GM23338 (cell line): ENCODE measurements at regions not wholly inside any gene's neighbourhood (a gene's known extent, or its start where the extent isn't known, plus 50 kb on each side); places are given as distances from the start of the nearest gene placed in this dataset.

Source experiments
- ATAC-seq: fragments of 200-7000 bp; cut with Tn5 transposase; 3 replicates; pipeline ENCODE4 v1.9.1; 2020
- DNase-seq: peaks from one replicate; pipeline ENCODE4 v3.0.0-alpha.2; 2015; ENCODE audit warnings: low spot score
- H2AFZ ChIP-seq: fragments of 200-600 bp; sonication (generic); 2 replicates; pipeline ENCODE4 v1.8.0; 2016; ENCODE audit warnings: antibody characterized with exemption, mild to moderate bottlenecking, moderate library complexity
- H3F3A ChIP-seq: fragments of 200-600 bp; sonication (generic); replicated peaks from 2 replicates; pipeline ENCODE4 v1.8.0; 2017; ENCODE audit warnings: antibody characterized with exemption, mixed run types, low read depth
- H3K27ac ChIP-seq: fragments of 200-600 bp; sonication (generic); 2 replicates; pipeline ENCODE4 v1.6.1; 2016; ENCODE audit warnings: low read depth
- H3K27me3 ChIP-seq: fragments of 200-600 bp; sonication (generic); 2 replicates; pipeline ENCODE4 v1.8.0; 2016; ENCODE audit warnings: mild to moderate bottlenecking, mixed run types, moderate library complexity; ENCODE audit not compliant: insufficient read depth
- H3K36me3 ChIP-seq: fragments of 200-600 bp; sonication (generic); 2 replicates; pipeline ENCODE4 v1.8.0; 2016; ENCODE audit warnings: mild to moderate bottlenecking; ENCODE audit not compliant: insufficient read depth
- H3K4me1 ChIP-seq: fragments of 200-600 bp; sonication (generic); 2 replicates; pipeline ENCODE4 v1.8.0; 2016; ENCODE audit warnings: mild to moderate bottlenecking, moderate library complexity; ENCODE audit not compliant: insufficient read depth
- H3K4me2 ChIP-seq: fragments of 200-600 bp; sonication (generic); 2 replicates; pipeline ENCODE4 v1.7.1; 2017; ENCODE audit warnings: mixed run types
- H3K4me3 ChIP-seq: fragments of 200-600 bp; sonication (generic); 2 replicates; pipeline ENCODE4 v1.6.1; 2016; ENCODE audit warnings: mixed run types
- H3K79me2 ChIP-seq: fragments of 200-600 bp; sonication (generic); replicated peaks from 2 replicates; pipeline ENCODE4 v1.8.0; 2017; ENCODE audit warnings: mild to moderate bottlenecking; ENCODE audit not compliant: insufficient read depth
- H3K9me2 ChIP-seq: fragments of 200-600 bp; sonication (generic); 2 replicates; pipeline ENCODE4 v1.8.0; 2017; ENCODE audit not compliant: insufficient read depth
- H4K20me1 ChIP-seq: fragments of 200-600 bp; sonication (generic); replicated peaks from 2 replicates; pipeline ENCODE4 v1.8.0; 2017; ENCODE audit warnings: mild to moderate bottlenecking; ENCODE audit not compliant: insufficient read depth
- H3K27ac Mint-ChIP-seq: 2 replicates; pipeline ENCODE4 v1.8.0; 2020; ENCODE audit warnings: inconsistent platforms, mild to moderate bottlenecking, moderate library complexity, mixed read lengths
- H3K27me3 Mint-ChIP-seq: 3 replicates; pipeline ENCODE4 v1.8.0; 2022; ENCODE audit warnings: low read depth, mild to moderate bottlenecking, moderate library complexity, mixed read lengths, inconsistent platforms; ENCODE audit not compliant: insufficient read depth, poor library complexity
- H3K36me3 Mint-ChIP-seq: 3 replicates; pipeline ENCODE4 v1.8.0; 2021; ENCODE audit warnings: low read depth, mild to moderate bottlenecking, inconsistent platforms, moderate library complexity, mixed read lengths
- H3K4me1 Mint-ChIP-seq: 3 replicates; pipeline ENCODE4 v1.8.0; 2020; ENCODE audit warnings: mild to moderate bottlenecking, inconsistent platforms, mixed read lengths
- H3K4me3 Mint-ChIP-seq: 3 replicates; pipeline ENCODE4 v1.8.0; 2021; ENCODE audit warnings: moderate library complexity, mild to moderate bottlenecking, inconsistent platforms, mixed read lengths
- H3K9me3 Mint-ChIP-seq: 3 replicates; pipeline ENCODE4 v1.8.0; 2020; ENCODE audit warnings: moderate library complexity, mild to moderate bottlenecking, inconsistent platforms, mixed read lengths
- CREB1 ChIP-seq: fragments of 250-450 bp; sonication (Bioruptor Pico); IDR thresholded peaks from 2 replicates; pipeline ENCODE4 v1.5.0; 2020; ENCODE audit warnings: low read depth, mild to moderate bottlenecking, moderate library complexity
- JUNB ChIP-seq: IDR thresholded peaks from one replicate; pipeline ENCODE4 v1.6.1; 2016; ENCODE audit warnings: antibody characterized with exemption; ENCODE audit not compliant: unreplicated experiment
- NANOG ChIP-seq: IDR thresholded peaks from 2 replicates; pipeline ENCODE4 v1.6.1; 2016; ENCODE audit warnings: antibody characterized with exemption, borderline replicate concordance
- POLR2AphosphoS5 ChIP-seq: IDR thresholded peaks from 2 replicates; pipeline ENCODE4 v1.6.1; 2016; ENCODE audit warnings: antibody characterized with exemption, low read depth
- ZNF114 ChIP-seq: fragments of 250-450 bp; sonication (Bioruptor Pico); IDR thresholded peaks from 2 replicates; pipeline ENCODE4 v1.5.0; 2020; ENCODE audit warnings: mild to moderate bottlenecking, moderate library complexity
- ZNF331 ChIP-seq: fragments of 250-450 bp; sonication (Bioruptor Pico); IDR thresholded peaks from 2 replicates; pipeline ENCODE4 v1.5.0; 2020; ENCODE audit warnings: low read depth, mild to moderate bottlenecking, moderate library complexity
- TF ChIP-seq, protein P1 (sequence below): IDR thresholded peaks from one replicate; pipeline ENCODE4 v1.6.1; 2018; ENCODE audit warnings: antibody characterized with exemption; ENCODE audit not compliant: unreplicated experiment
- TF ChIP-seq, protein P2 (sequence below): fragments of 250-450 bp; sonication (Bioruptor Pico); IDR thresholded peaks from 2 replicates; pipeline ENCODE4 v1.5.0; 2020; ENCODE audit warnings: mild to moderate bottlenecking, moderate library complexity
- TF ChIP-seq, protein P3 (sequence below): IDR thresholded peaks from 2 replicates; pipeline ENCODE4 v1.6.1; 2016; ENCODE audit warnings: antibody characterized with exemption

DNA sequence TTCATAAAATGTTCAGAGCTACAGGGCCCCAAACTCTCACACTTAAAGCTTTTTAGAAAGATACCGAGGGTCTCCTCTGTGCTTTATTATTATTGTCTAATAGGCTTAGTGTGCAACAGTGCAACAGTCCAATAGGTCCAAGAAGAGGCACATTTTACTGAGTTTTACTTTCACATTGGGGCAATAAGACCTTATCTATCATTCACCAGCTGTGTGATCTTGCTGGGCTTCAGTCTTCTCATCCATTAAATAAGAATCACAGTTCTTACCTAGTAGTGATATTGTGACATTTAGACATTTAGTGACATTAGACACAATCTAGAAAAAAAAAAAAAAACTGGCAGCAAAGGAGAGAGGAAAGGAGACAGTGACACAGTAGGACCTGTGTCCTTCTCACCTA is 175.8 kb upstream of the NFIA start:
- Histone ChIP-seq H3K4me3 (no peak overlapping the region), H3K4me2 (peak overlapping the region; percentile 22; the same call in 1 of the 2 replicates), H3K4me1 (peaks cover 42% of the 10 kb centered on the region), H2AFZ (no peak overlapping the region), H3F3A (no peaks in the 10 kb centered on the region), H3K27me3 (no peaks in the 10 kb centered on the region), H4K20me1 (no peaks in the 10 kb centered on the region), H3K36me3 (no peaks in the 10 kb centered on the region), H3K9me2 (peaks cover 5% of the 10 kb centered on the region; the same call in 1 of the 2 replicates), H3K27ac (no peak overlapping the region), H3K79me2 (no peaks in the 10 kb centered on the region)
- H3K36me3 Mint-ChIP-seq: no peaks in the 10 kb centered on the region
- H3K4me1 Mint-ChIP-seq: peaks cover 42% of the 10 kb centered on the region
- peaks cover 4% of the 10 kb centered on the region for H3K27me3 Mint-ChIP-seq
- no peaks in the 10 kb centered on the region; the same call in 2 of the 3 replicates for H3K9me3 Mint-ChIP-seq
- H3K27ac Mint-ChIP-seq: no peak overlapping the region
- no peak for TF ChIP-seq JUNB
- TF ChIP-seq, protein P1, sequence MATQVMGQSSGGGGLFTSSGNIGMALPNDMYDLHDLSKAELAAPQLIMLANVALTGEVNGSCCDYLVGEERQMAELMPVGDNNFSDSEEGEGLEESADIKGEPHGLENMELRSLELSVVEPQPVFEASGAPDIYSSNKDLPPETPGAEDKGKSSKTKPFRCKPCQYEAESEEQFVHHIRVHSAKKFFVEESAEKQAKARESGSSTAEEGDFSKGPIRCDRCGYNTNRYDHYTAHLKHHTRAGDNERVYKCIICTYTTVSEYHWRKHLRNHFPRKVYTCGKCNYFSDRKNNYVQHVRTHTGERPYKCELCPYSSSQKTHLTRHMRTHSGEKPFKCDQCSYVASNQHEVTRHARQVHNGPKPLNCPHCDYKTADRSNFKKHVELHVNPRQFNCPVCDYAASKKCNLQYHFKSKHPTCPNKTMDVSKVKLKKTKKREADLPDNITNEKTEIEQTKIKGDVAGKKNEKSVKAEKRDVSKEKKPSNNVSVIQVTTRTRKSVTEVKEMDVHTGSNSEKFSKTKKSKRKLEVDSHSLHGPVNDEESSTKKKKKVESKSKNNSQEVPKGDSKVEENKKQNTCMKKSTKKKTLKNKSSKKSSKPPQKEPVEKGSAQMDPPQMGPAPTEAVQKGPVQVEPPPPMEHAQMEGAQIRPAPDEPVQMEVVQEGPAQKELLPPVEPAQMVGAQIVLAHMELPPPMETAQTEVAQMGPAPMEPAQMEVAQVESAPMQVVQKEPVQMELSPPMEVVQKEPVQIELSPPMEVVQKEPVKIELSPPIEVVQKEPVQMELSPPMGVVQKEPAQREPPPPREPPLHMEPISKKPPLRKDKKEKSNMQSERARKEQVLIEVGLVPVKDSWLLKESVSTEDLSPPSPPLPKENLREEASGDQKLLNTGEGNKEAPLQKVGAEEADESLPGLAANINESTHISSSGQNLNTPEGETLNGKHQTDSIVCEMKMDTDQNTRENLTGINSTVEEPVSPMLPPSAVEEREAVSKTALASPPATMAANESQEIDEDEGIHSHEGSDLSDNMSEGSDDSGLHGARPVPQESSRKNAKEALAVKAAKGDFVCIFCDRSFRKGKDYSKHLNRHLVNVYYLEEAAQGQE: no peak
- TF ChIP-seq ZNF331 (CRISPR knock-in tag): no peak
- no peak for TF ChIP-seq ZNF114 (CRISPR knock-in tag)
- DNase-seq (no peak), ATAC-seq (no peak)
- no peak overlapping the region for H3K4me3 Mint-ChIP-seq

DNA sequence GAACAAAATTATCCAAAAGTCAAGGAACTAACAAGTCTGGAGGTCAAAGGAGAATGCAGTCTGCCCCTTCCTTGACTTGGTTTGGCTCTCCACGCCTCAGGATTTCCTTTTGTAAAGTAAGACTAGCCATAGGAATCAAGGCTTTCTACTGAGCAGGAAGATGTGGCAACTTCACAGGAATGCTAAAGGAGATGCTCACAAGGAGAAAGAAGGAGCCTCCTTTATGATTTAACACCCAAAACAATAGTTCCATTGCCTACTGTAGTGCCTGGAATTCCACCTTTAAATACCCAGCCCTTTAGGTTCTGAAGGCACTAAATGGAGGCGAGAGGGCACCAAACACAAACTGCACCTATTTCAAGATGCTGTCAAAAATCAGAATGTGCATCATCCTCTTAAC is 176.3 kb upstream of the NFIA start:
- H3F3A ChIP-seq: no peaks in the 10 kb centered on the region
- DNase-seq (peak; percentile 67), ATAC-seq (peak; percentile 93)
- H3K4me2 ChIP-seq: 0 out of 2 replicates have a peak overlapping the region, but pooled peaks have one; percentile 28
- H3K4me3 ChIP-seq: no peak overlapping the region
- H4K20me1 ChIP-seq: no peaks in the 10 kb centered on the region
- peaks cover 4% of the 10 kb centered on the region for H3K27me3 Mint-ChIP-seq
- no peak overlapping the region for H3K4me3 Mint-ChIP-seq
- peak overlapping the region; percentile 8; the same call in 1 of the 2 replicates for H3K27ac Mint-ChIP-seq
- peak overlapping the region; percentile 0; the same call in 1 of the 2 replicates for H2AFZ ChIP-seq
- no peaks in the 10 kb centered on the region for H3K27me3 ChIP-seq
- H3K36me3 ChIP-seq: no peaks in the 10 kb centered on the region
- H3K79me2 ChIP-seq: no peaks in the 10 kb centered on the region
- H3K9me3 Mint-ChIP-seq: no peaks in the 10 kb centered on the region; the same call in 2 of the 3 replicates
- H3K9me2 ChIP-seq: peaks cover 5% of the 10 kb centered on the region; the same call in 1 of the 2 replicates
- H3K27ac ChIP-seq: peak overlapping the region; percentile 4; the same call in 1 of the 2 replicates
- H3K4me1 ChIP-seq: peaks cover 42% of the 10 kb centered on the region
- H3K36me3 Mint-ChIP-seq: no peaks in the 10 kb centered on the region
- H3K4me1 Mint-ChIP-seq: peaks cover 38% of the 10 kb centered on the region
- no peak for TF ChIP-seq CREB1 (CRISPR knock-in tag)
- TF ChIP-seq, protein P2, sequence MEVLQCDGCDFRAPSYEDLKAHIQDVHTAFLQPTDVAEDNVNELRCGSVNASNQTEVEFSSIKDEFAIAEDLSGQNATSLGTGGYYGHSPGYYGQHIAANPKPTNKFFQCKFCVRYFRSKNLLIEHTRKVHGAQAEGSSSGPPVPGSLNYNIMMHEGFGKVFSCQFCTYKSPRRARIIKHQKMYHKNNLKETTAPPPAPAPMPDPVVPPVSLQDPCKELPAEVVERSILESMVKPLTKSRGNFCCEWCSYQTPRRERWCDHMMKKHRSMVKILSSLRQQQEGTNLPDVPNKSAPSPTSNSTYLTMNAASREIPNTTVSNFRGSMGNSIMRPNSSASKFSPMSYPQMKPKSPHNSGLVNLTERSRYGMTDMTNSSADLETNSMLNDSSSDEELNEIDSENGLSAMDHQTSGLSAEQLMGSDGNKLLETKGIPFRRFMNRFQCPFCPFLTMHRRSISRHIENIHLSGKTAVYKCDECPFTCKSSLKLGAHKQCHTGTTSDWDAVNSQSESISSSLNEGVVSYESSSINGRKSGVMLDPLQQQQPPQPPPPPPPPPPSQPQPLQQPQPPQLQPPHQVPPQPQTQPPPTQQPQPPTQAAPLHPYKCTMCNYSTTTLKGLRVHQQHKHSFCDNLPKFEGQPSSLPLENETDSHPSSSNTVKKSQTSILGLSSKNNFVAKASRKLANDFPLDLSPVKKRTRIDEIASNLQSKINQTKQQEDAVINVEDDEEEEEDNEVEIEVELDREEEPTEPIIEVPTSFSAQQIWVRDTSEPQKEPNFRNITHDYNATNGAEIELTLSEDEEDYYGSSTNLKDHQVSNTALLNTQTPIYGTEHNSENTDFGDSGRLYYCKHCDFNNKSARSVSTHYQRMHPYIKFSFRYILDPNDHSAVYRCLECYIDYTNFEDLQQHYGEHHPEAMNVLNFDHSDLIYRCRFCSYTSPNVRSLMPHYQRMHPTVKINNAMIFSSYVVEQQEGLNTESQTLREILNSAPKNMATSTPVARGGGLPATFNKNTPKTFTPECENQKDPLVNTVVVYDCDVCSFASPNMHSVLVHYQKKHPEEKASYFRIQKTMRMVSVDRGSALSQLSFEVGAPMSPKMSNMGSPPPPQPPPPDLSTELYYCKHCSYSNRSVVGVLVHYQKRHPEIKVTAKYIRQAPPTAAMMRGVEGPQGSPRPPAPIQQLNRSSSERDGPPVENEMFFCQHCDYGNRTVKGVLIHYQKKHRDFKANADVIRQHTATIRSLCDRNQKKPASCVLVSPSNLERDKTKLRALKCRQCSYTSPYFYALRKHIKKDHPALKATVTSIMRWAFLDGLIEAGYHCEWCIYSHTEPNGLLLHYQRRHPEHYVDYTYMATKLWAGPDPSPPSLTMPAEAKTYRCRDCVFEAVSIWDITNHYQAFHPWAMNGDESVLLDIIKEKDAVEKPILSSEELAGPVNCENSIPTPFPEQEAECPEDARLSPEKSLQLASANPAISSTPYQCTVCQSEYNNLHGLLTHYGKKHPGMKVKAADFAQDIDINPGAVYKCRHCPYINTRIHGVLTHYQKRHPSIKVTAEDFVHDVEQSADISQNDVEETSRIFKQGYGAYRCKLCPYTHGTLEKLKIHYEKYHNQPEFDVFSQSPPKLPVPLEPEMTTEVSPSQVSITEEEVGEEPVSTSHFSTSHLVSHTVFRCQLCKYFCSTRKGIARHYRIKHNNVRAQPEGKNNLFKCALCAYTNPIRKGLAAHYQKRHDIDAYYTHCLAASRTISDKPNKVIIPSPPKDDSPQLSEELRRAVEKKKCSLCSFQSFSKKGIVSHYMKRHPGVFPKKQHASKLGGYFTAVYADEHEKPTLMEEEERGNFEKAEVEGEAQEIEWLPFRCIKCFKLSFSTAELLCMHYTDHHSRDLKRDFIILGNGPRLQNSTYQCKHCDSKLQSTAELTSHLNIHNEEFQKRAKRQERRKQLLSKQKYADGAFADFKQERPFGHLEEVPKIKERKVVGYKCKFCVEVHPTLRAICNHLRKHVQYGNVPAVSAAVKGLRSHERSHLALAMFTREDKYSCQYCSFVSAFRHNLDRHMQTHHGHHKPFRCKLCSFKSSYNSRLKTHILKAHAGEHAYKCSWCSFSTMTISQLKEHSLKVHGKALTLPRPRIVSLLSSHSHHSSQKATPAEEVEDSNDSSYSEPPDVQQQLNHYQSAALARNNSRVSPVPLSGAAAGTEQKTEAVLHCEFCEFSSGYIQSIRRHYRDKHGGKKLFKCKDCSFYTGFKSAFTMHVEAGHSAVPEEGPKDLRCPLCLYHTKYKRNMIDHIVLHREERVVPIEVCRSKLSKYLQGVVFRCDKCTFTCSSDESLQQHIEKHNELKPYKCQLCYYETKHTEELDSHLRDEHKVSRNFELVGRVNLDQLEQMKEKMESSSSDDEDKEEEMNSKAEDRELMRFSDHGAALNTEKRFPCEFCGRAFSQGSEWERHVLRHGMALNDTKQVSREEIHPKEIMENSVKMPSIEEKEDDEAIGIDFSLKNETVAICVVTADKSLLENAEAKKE (CRISPR knock-in tag): peak; percentile 97
- TF ChIP-seq JUNB: no peak
- TF ChIP-seq POLR2AphosphoS5: no peak
- TF ChIP-seq, protein P3, sequence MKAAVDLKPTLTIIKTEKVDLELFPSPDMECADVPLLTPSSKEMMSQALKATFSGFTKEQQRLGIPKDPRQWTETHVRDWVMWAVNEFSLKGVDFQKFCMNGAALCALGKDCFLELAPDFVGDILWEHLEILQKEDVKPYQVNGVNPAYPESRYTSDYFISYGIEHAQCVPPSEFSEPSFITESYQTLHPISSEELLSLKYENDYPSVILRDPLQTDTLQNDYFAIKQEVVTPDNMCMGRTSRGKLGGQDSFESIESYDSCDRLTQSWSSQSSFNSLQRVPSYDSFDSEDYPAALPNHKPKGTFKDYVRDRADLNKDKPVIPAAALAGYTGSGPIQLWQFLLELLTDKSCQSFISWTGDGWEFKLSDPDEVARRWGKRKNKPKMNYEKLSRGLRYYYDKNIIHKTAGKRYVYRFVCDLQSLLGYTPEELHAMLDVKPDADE: no peak
- TF ChIP-seq NANOG: peak; percentile 50; the same call in 1 of the 2 replicates
- TF ChIP-seq ZNF331 (CRISPR knock-in tag): no peak
